B cell (primary cell): ENCODE measurements at regions not wholly inside any gene's neighbourhood (a gene's known extent, or its start where the extent isn't known, plus 50 kb on each side); places are given as distances from the start of the nearest gene placed in this dataset.

ENCODE experiments used
- ATAC-seq: fragments of 200-7000 bp; cut with Tn5 transposase; one replicate; pipeline ENCODE4 v1.10.0; 2021; ENCODE audit warnings: low read depth, mild to moderate bottlenecking, moderate number of reproducible peaks, moderate library complexity
- CTCF ChIA-PET: fragments of 350-600 bp; sonication (Branson Sonifier 250); formaldehyde crosslinking; loops from one replicate; lab custom pipeline; 2021; ENCODE audit warnings: antibody characterized with exemption, inconsistent platforms; lab: Charles Lee
- POLR2A ChIA-PET: fragments of 350-600 bp; sonication (Branson Sonifier 250); formaldehyde crosslinking; loops from one replicate; lab custom pipeline; 2021; ENCODE audit warnings: antibody characterized with exemption; lab: Charles Lee
- DNase-seq: peaks from one replicate; pipeline ENCODE4 v3.0.0; 2013
- H2AFZ ChIP-seq: 2 replicates; pipeline ENCODE4 v1.6.1; 2012; ENCODE audit warnings: mild to moderate bottlenecking, low read depth, low read length; ENCODE audit not compliant: insufficient read depth, poor library complexity, severe bottlenecking
- H3K27ac ChIP-seq, 2 donors: 1 replicate in 1 of 2; 2 replicates in 1 of 2; pipeline ENCODE4 v1.5.1; 2012 to 2013; ENCODE audit warnings: low read length in 2 of 2, mild to moderate bottlenecking in 2 of 2, moderate library complexity in 1 of 2
- H3K27me3 ChIP-seq, 4 experiments: fragments of 200-600 bp in 1 of 4; sonication (generic) in 1 of 4; replicated peaks in 1 of 4; 1 replicate in 2 of 4; 2 replicates in 2 of 4; pipeline versions ENCODE4 v1.6.1 to v1.7.0; 2013 to 2016; ENCODE audit warnings: low read length in 3 of 4, mild to moderate bottlenecking in 2 of 4, mixed read lengths in 1 of 4, moderate library complexity in 1 of 4; ENCODE audit not compliant: insufficient read depth in 4 of 4, control insufficient read depth in 3 of 4; ENCODE audit errors: control extremely low read depth in 1 of 4
- H3K36me3 ChIP-seq, 2 experiments: replicated peaks in 1 of 2; 1 replicate in 1 of 2; 2 replicates in 1 of 2; pipeline versions ENCODE4 v1.6.1 to v1.7.1; 2013; ENCODE audit warnings: low read length in 1 of 2; ENCODE audit not compliant: insufficient read depth in 2 of 2, control insufficient read depth in 1 of 2; ENCODE audit errors: control extremely low read depth in 1 of 2, extremely low read depth in 1 of 2
- H3K4me1 ChIP-seq, 2 donors: fragments of 200-600 bp in 1 of 2; sonication (generic) in 1 of 2; 1 replicate in 1 of 2; 2 replicates in 1 of 2; pipeline versions ENCODE4 v1.5.1 to v1.6.1; 2013 to 2017; ENCODE audit warnings: low read length in 2 of 2; ENCODE audit not compliant: control insufficient read depth in 2 of 2, insufficient read depth in 2 of 2
- H3K4me2 ChIP-seq: replicated peaks from 2 replicates; pipeline ENCODE3; 2012; ENCODE audit warnings: mild to moderate bottlenecking, low read depth, low read length; ENCODE audit not compliant: poor library complexity, severe bottlenecking
- H3K4me3 ChIP-seq, 5 experiments: fragments of 200-600 bp in 1 of 5; sonication (generic) in 1 of 5; 1 replicate in 3 of 5; 2 replicates in 2 of 5; pipeline versions ENCODE4 v1.5.1 to v1.7.0; 2011 to 2016; ENCODE audit warnings: low read length in 4 of 5, mild to moderate bottlenecking in 4 of 5, low read depth in 2 of 5, control low read depth in 1 of 5, moderate library complexity in 1 of 5; ENCODE audit not compliant: insufficient read depth in 1 of 5; ENCODE audit errors: control extremely low read depth in 1 of 5, extremely low read depth in 1 of 5
- H3K79me2 ChIP-seq: fragments of 200-600 bp; sonication (generic); one replicate; pipeline ENCODE4 v1.6.0; 2016; ENCODE audit warnings: low read length; ENCODE audit not compliant: control insufficient read depth, insufficient read depth
- H3K9ac ChIP-seq: fragments of 200-600 bp; sonication (generic); 2 replicates; pipeline ENCODE4 v1.6.1; 2017; ENCODE audit warnings: mild to moderate bottlenecking, low read length, moderate library complexity
- H3K9me3 ChIP-seq, 3 donors: one replicate each; pipeline versions ENCODE4 v1.6.1 to v1.7.1; 2013; ENCODE audit warnings: low read length in 2 of 3; ENCODE audit not compliant: control insufficient read depth in 2 of 3, insufficient read depth in 1 of 3; ENCODE audit errors: control extremely low read depth in 1 of 3
- H4K20me1 ChIP-seq: 2 replicates; pipeline ENCODE4 v1.6.0; 2012; ENCODE audit warnings: mild to moderate bottlenecking, low read length; ENCODE audit not compliant: insufficient read depth, control insufficient read depth, poor library complexity, severe bottlenecking
- H3K27ac Mint-ChIP-seq: one replicate; pipeline ENCODE4 v1.8.0; 2021; ENCODE audit warnings: mixed read lengths
- H3K27me3 Mint-ChIP-seq: one replicate; pipeline ENCODE4 v1.8.0; 2021; ENCODE audit warnings: mixed read lengths
- H3K4me1 Mint-ChIP-seq: one replicate; pipeline ENCODE4 v1.8.0; 2021; ENCODE audit warnings: mixed read lengths
- H3K4me3 Mint-ChIP-seq: one replicate; pipeline ENCODE4 v1.8.0; 2021; ENCODE audit warnings: mixed read lengths
- H3K9me3 Mint-ChIP-seq: one replicate; pipeline ENCODE4 v1.8.0; 2022; ENCODE audit warnings: mixed read lengths; ENCODE audit not compliant: insufficient read depth
- CTCF ChIP-seq: fragments of 200-600 bp; IDR thresholded peaks from one replicate; pipeline ENCODE4 v1.8.0; 2022; ENCODE audit warnings: antibody characterized with exemption, mild to moderate bottlenecking
- EZH2 ChIP-seq: IDR thresholded peaks from 2 replicates; pipeline ENCODE4 v1.6.1; 2012; ENCODE audit warnings: borderline replicate concordance, low read depth, mild to moderate bottlenecking, moderate library complexity, low read length; ENCODE audit not compliant: insufficient read depth, poor library complexity, severe bottlenecking
- WGBS: methylation state at CpG from one replicate; pipeline ENCODE4 v1.1.5; 2013; ENCODE audit warnings: missing lambda C conversion rate; ENCODE audit not compliant: insufficient coverage; 5-methylcytosine and 5-hydroxymethylcytosine counted together
- intact Hi-C: fragments of 100-400 bp; cut with micrococcal nuclease; formaldehyde crosslinking; loops from one replicate; pipeline ENCODE4 v1.10.0; 2022

- Mint-ChIP-seq H3K9me3 (peaks cover 5% of the 10 kb centered on the region), H3K27ac (no peak overlapping the region), H3K4me3 (no peak overlapping the region), H3K4me1 (peaks cover 17% of the 10 kb centered on the region), H3K27me3 (no peaks in the 10 kb centered on the region)
- H3K9me3 ChIP-seq = peaks cover 0 to 3% (median 0%) of the 10 kb centered on the region in 3 donors
- no peak for TF ChIP-seq CTCF
- TF ChIP-seq EZH2 = no peak
- H3K9ac ChIP-seq = no peak overlapping the region
- H3K4me1 ChIP-seq = peaks cover 4 to 9% of the 10 kb centered on the region in 2 donors
- intact Hi-C loops = no loop called here
- DNase-seq (no peak), ATAC-seq (no peak)
- ChIA-PET POLR2A (no interaction called here), CTCF (no interaction called here)
- no peak overlapping the region for H3K4me2 ChIP-seq
- H2AFZ ChIP-seq = no peak overlapping the region
- H3K4me3 ChIP-seq = no peak overlapping the region
- no peaks in the 10 kb centered on the region for H3K79me2 ChIP-seq
- H3K27me3 ChIP-seq = no peaks in the 10 kb centered on the region
- H3K27ac ChIP-seq = no peak overlapping the region
- H3K36me3 ChIP-seq = no peaks in the 10 kb centered on the region
- no peaks in the 10 kb centered on the region for H4K20me1 ChIP-seq
Observed at GRCh38 chr3:104388619-104389018, 978.1 kb upstream of the ALCAM start.

- DNase-seq = no peak
- H3K27ac ChIP-seq = no peak overlapping the region
- ATAC-seq = no peak
- no peak overlapping the region for H3K4me2 ChIP-seq
- ChIA-PET CTCF (no interaction called here), POLR2A (no interaction called here)
- H3K79me2 ChIP-seq = no peaks in the 10 kb centered on the region
- no peak overlapping the region for H3K9ac ChIP-seq
- Mint-ChIP-seq H3K9me3 (peaks cover 5% of the 10 kb centered on the region), H3K4me1 (peaks cover 6% of the 10 kb centered on the region), H3K27me3 (no peaks in the 10 kb centered on the region), H3K27ac (no peak overlapping the region), H3K4me3 (no peak overlapping the region)
- no peaks in the 10 kb centered on the region for H3K36me3 ChIP-seq
- no peak for TF ChIP-seq CTCF
- no peak for TF ChIP-seq EZH2
- H4K20me1 ChIP-seq = no peaks in the 10 kb centered on the region
- WGBS = no CpG with 5 or more reads among the region's 2 CpGs
- peaks cover 4% of the 10 kb centered on the region in 2 donors for H3K4me1 ChIP-seq
- peaks cover 0 to 3% (median 2%) of the 10 kb centered on the region in 3 donors for H3K9me3 ChIP-seq
- no peaks in the 10 kb centered on the region for H3K27me3 ChIP-seq
- intact Hi-C loops = no loop called here
- H3K4me3 ChIP-seq = no peak overlapping the region
- H2AFZ ChIP-seq = no peak overlapping the region
Observed at GRCh38 chr3:104392327-104392726, 974.4 kb upstream of the ALCAM start.
